T follicular helper cell (primary cell): ENCODE measurements at regions not wholly inside any gene's neighbourhood (a gene's known extent, or its start where the extent isn't known, plus 50 kb on each side); places are given as distances from the start of the nearest gene placed in this dataset.
"Not testable (repeated sequence)": the region's sequence is repeated elsewhere in the genome, so short reads cannot be mapped to it uniquely, and the experiment has no call there.

Experiments
- DNase-seq: peaks from one replicate; pipeline ENCODE4 v3.0.0-alpha.2; 2020; ENCODE audit warnings: low read depth

- not testable (repeated sequence) for DNase-seq
These were observed 904.4 kb upstream of the HS3ST1 start for GRCh38 chr4:12333083-12333482.

- DNase-seq, result no peak
These were observed 896.3 kb upstream of the HS3ST1 start for GRCh38 chr4:12324965-12325364.

- DNase-seq, result no peak
These were observed 891.1 kb upstream of the HS3ST1 start for GRCh38 chr4:12319765-12320164.

- DNase-seq, result no peak
These were observed 876.2 kb upstream of the HS3ST1 start for GRCh38 chr4:12304905-12305304.

GRCh38 chr4:12296366-12296765, 867.7 kb upstream of the HS3ST1 start:
- DNase-seq, result no peak

- DNase-seq, result no peak
These were observed 865.3 kb upstream of the HS3ST1 start for GRCh38 chr4:12293906-12294525.

- no peak for DNase-seq
These were observed 857.7 kb upstream of the HS3ST1 start for GRCh38 chr4:12286351-12286750.

GRCh38 chr4:12270546-12270945, 841.9 kb upstream of the HS3ST1 start:
- DNase-seq, result no peak

- DNase-seq, result no peak
These were observed 836.9 kb upstream of the HS3ST1 start for GRCh38 chr4:12265554-12265953.

GRCh38 chr4:12260453-12260852, 831.8 kb upstream of the HS3ST1 start:
- no peak for DNase-seq

- DNase-seq, result no peak
These were observed 816.3 kb upstream of the HS3ST1 start for GRCh38 chr4:12244973-12245372.

GRCh38 chr4:12242354-12242753, 813.7 kb upstream of the HS3ST1 start:
- no peak for DNase-seq

- DNase-seq, result no peak
These were observed 811.4 kb upstream of the HS3ST1 start for GRCh38 chr4:12239897-12240636.

GRCh38 chr4:12231098-12231497, 802.4 kb upstream of the HS3ST1 start:
- no peak for DNase-seq

GRCh38 chr4:12221031-12221430, 792.3 kb upstream of the HS3ST1 start:
- DNase-seq, result no peak

GRCh38 chr4:12211636-12212035, 782.9 kb upstream of the HS3ST1 start:
- DNase-seq, result no peak

- no peak for DNase-seq
These were observed 778.7 kb upstream of the HS3ST1 start for GRCh38 chr4:12207396-12207795.

GRCh38 chr4:12206091-12206490, 777.4 kb upstream of the HS3ST1 start:
- no peak for DNase-seq

- no peak for DNase-seq
These were observed 775.3 kb upstream of the HS3ST1 start for GRCh38 chr4:12203945-12204344.

GRCh38 chr4:12200226-12200625, 771.5 kb upstream of the HS3ST1 start:
- no peak for DNase-seq

GRCh38 chr4:12186526-12186925, 757.8 kb upstream of the HS3ST1 start:
- no peak for DNase-seq

- DNase-seq, result no peak
These were observed 750.2 kb upstream of the HS3ST1 start for GRCh38 chr4:12178614-12179610.

GRCh38 chr4:12177416-12177815, 748.7 kb upstream of the HS3ST1 start:
- DNase-seq, result no peak
